CD14-positive monocyte (primary cell): ENCODE measurements at regions not wholly inside any gene's neighbourhood (a gene's known extent, or its start where the extent isn't known, plus 50 kb on each side); places are given as distances from the start of the nearest gene placed in this dataset.

Experiments used
- DNase-seq, 3 donors: peaks; one replicate each; pipeline ENCODE4 v3.0.0-alpha.2; 2011 to 2022
- H2AFZ ChIP-seq: 2 replicates; pipeline ENCODE4 v1.6.0; 2012; ENCODE audit warnings: mild to moderate bottlenecking, low read depth, low read length, inconsistent platforms; ENCODE audit not compliant: insufficient read depth, poor library complexity, severe bottlenecking
- H3K27ac ChIP-seq, 2 donors: 1 replicate in 1 of 2; 2 replicates in 1 of 2; pipeline ENCODE4 v1.5.1; 2012 to 2013; ENCODE audit warnings: low read length in 2 of 2, control low read depth in 1 of 2, inconsistent platforms in 1 of 2, low read depth in 1 of 2, mild to moderate bottlenecking in 1 of 2
- H3K27me3 ChIP-seq, 2 donors: one replicate each; pipeline versions ENCODE4 v1.6.0 to v1.6.1; 2011 to 2013; ENCODE audit warnings: low read length in 2 of 2; ENCODE audit not compliant: control insufficient read depth in 2 of 2, insufficient read depth in 2 of 2
- H3K36me3 ChIP-seq, 2 donors: replicated peaks in 1 of 2; 1 replicate in 1 of 2; 2 replicates in 1 of 2; pipeline versions ENCODE4 v1.5.1 to v1.6.1; 2012 to 2013; ENCODE audit warnings: low read length in 2 of 2, control low read depth in 1 of 2, inconsistent platforms in 1 of 2, mild to moderate bottlenecking in 1 of 2; ENCODE audit not compliant: insufficient read depth in 2 of 2, control insufficient read depth in 1 of 2
- H3K4me1 ChIP-seq, 2 donors: 1 replicate in 1 of 2; 2 replicates in 1 of 2; pipeline versions ENCODE4 v1.5.1 to v1.6.1; 2012 to 2013; ENCODE audit warnings: low read length in 2 of 2, control low read depth in 1 of 2, inconsistent platforms in 1 of 2, mild to moderate bottlenecking in 1 of 2, moderate library complexity in 1 of 2; ENCODE audit not compliant: insufficient read depth in 2 of 2, control insufficient read depth in 1 of 2
- H3K4me2 ChIP-seq: replicated peaks from 2 replicates; pipeline ENCODE3; 2012; ENCODE audit warnings: low read length, moderate library complexity, mild to moderate bottlenecking; ENCODE audit not compliant: poor library complexity, severe bottlenecking; ENCODE audit errors: extremely low read depth
- H3K4me3 ChIP-seq, 3 experiments: fragments of 200-600 bp in 1 of 3; sonication (generic) in 1 of 3; replicated peaks in 1 of 3; 1 replicate in 2 of 3; 2 replicates in 1 of 3; pipeline ENCODE4 v1.5.1; 2011 to 2013; ENCODE audit warnings: low read length in 3 of 3, mild to moderate bottlenecking in 3 of 3, control low read depth in 2 of 3, low read depth in 2 of 3, inconsistent platforms in 1 of 3, moderate library complexity in 1 of 3
- H3K79me2 ChIP-seq: 2 replicates; pipeline ENCODE4 v1.6.0; 2012; ENCODE audit warnings: mild to moderate bottlenecking, control low read depth, inconsistent platforms, low read length, moderate library complexity; ENCODE audit not compliant: insufficient read depth
- H3K9ac ChIP-seq: 2 replicates; pipeline ENCODE4 v1.6.0; 2017; ENCODE audit warnings: low read length, mild to moderate bottlenecking; ENCODE audit not compliant: insufficient read depth, poor library complexity, severe bottlenecking
- H3K9me3 ChIP-seq, 2 donors: replicated peaks in 1 of 2; 1 replicate in 1 of 2; 2 replicates in 1 of 2; pipeline versions ENCODE4 v1.5.1 to v1.6.1; 2012 to 2013; ENCODE audit warnings: low read length in 2 of 2, control low read depth in 1 of 2; ENCODE audit not compliant: control insufficient read depth in 1 of 2, insufficient read depth in 1 of 2
- H4K20me1 ChIP-seq: 2 replicates; pipeline ENCODE4 v1.6.0; 2012; ENCODE audit warnings: mild to moderate bottlenecking, low read length, control low read depth, moderate library complexity; ENCODE audit not compliant: insufficient read depth
- H3K27ac Mint-ChIP-seq, 7 donors: one replicate each; pipeline ENCODE4 v1.8.0; 2020; ENCODE audit warnings: mild to moderate bottlenecking in 7 of 7, mixed read lengths in 7 of 7, moderate library complexity in 6 of 7, inconsistent platforms in 2 of 7
- H3K27me3 Mint-ChIP-seq, 3 donors: one replicate each; pipeline ENCODE4 v1.8.0; 2021 to 2022; ENCODE audit warnings: low read depth in 3 of 3, mild to moderate bottlenecking in 3 of 3, mixed read lengths in 3 of 3, moderate library complexity in 3 of 3, inconsistent platforms in 1 of 3
- H3K36me3 Mint-ChIP-seq, 2 donors: one replicate each; pipeline ENCODE4 v1.8.0; 2020; ENCODE audit warnings: mixed read lengths in 2 of 2, inconsistent platforms in 1 of 2, mild to moderate bottlenecking in 1 of 2
- H3K4me1 Mint-ChIP-seq: one replicate; pipeline ENCODE4 v1.8.0; 2020; ENCODE audit warnings: mild to moderate bottlenecking, mixed read lengths
- H3K4me3 Mint-ChIP-seq, 2 donors: one replicate each; pipeline ENCODE4 v1.8.0; 2020; ENCODE audit warnings: mild to moderate bottlenecking in 2 of 2, mixed read lengths in 2 of 2, moderate library complexity in 1 of 2
- H3K9me3 Mint-ChIP-seq, 7 donors: one replicate each; pipeline ENCODE4 v1.8.0; 2020 to 2022; ENCODE audit warnings: mixed read lengths in 7 of 7, mild to moderate bottlenecking in 6 of 7, moderate library complexity in 6 of 7, inconsistent platforms in 2 of 7
- WGBS: methylation state at CpG from one replicate; pipeline ENCODE4 v1.1.5; 2013; ENCODE audit warnings: missing lambda C conversion rate; ENCODE audit not compliant: insufficient coverage; 5-methylcytosine and 5-hydroxymethylcytosine counted together
- intact Hi-C, 2 donors: fragments of 100-400 bp; cut with micrococcal nuclease; formaldehyde crosslinking; loops; one replicate each; pipeline versions ENCODE4 v1.15.0 to v1.15.1; 2023
- TF ChIP-seq, protein P1 (sequence below): fragments of 200-600 bp; IDR thresholded peaks from one replicate; pipeline ENCODE4 v1.8.0; 2022; ENCODE audit warnings: antibody characterized with exemption, mild to moderate bottlenecking

DNA sequence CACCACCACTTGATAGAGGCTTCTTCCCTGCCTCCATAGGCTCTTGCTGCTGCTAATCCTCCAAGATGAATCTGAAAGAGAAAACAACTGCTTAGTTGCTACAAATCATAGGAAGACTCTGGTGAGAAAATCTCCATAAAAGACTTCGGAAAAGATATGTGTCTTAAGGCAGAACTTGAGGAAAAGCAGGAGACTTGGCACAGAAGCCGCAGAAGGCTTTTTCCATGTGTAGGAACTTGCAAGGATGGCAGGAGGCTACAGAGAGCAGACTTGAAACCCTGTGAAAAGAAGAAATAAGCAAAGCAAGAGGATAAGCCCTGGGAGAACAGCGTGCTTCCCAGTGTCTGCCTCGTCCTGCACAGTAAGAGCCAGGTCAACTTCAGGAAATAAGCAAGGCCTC, 128.2 kb upstream of the NDUFV2 start:
- Histone ChIP-seq H3K9ac (no peak overlapping the region), H3K27me3 (no peaks in the 10 kb centered on the region), H3K27ac (no peak overlapping the region), H3K9me3 (no peaks in the 10 kb centered on the region), H3K36me3 (no peaks in the 10 kb centered on the region), H3K4me1 (no peaks in the 10 kb centered on the region), H2AFZ (no peak overlapping the region), H3K4me2 (no peak overlapping the region), H3K4me3 (no peak overlapping the region), H3K79me2 (no peaks in the 10 kb centered on the region), H4K20me1 (no peaks in the 10 kb centered on the region)
- H3K4me1 Mint-ChIP-seq = peaks cover 6% of the 10 kb centered on the region
- intact Hi-C loops = no loop called here
- TF ChIP-seq, protein P1, sequence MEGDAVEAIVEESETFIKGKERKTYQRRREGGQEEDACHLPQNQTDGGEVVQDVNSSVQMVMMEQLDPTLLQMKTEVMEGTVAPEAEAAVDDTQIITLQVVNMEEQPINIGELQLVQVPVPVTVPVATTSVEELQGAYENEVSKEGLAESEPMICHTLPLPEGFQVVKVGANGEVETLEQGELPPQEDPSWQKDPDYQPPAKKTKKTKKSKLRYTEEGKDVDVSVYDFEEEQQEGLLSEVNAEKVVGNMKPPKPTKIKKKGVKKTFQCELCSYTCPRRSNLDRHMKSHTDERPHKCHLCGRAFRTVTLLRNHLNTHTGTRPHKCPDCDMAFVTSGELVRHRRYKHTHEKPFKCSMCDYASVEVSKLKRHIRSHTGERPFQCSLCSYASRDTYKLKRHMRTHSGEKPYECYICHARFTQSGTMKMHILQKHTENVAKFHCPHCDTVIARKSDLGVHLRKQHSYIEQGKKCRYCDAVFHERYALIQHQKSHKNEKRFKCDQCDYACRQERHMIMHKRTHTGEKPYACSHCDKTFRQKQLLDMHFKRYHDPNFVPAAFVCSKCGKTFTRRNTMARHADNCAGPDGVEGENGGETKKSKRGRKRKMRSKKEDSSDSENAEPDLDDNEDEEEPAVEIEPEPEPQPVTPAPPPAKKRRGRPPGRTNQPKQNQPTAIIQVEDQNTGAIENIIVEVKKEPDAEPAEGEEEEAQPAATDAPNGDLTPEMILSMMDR = no peak
- WGBS = 84% methylated on average over 3 of the region's 4 CpGs
- no peak overlapping the region for H3K4me3 Mint-ChIP-seq
- no peaks in the 10 kb centered on the region for H3K36me3 Mint-ChIP-seq
- H3K9me3 Mint-ChIP-seq = peaks cover 0 to 8% (median 4%) of the 10 kb centered on the region in 7 donors
- H3K27ac Mint-ChIP-seq = no peak overlapping the region
- no peak for DNase-seq
- H3K27me3 Mint-ChIP-seq = peaks cover 3 to 7% (median 4%) of the 10 kb centered on the region in 3 donors

DNA sequence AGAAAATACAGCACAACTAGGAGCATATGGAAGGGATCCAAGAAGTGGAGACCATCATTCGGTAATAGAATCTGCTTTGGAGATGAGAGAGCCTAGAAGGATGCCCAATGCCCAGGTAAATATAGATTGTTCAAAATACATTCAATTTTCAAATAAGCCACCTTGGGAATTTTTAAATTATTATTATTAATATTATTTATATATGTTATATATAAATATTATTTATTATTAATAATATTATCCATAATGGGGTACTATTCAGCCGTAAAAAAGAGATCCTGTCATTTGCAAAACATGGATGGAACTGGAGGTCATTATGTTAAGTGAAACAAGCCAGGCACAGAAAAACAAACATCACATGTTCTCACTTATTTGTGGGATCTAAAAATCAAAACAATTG, 127.8 kb upstream of the NDUFV2 start:
- Histone ChIP-seq H3K4me3 (no peak overlapping the region), H3K4me2 (no peak overlapping the region), H3K9ac (no peak overlapping the region), H3K4me1 (no peaks in the 10 kb centered on the region), H4K20me1 (no peaks in the 10 kb centered on the region), H3K36me3 (no peaks in the 10 kb centered on the region), H2AFZ (no peak overlapping the region), H3K27ac (no peak overlapping the region), H3K79me2 (no peaks in the 10 kb centered on the region), H3K9me3 (no peaks in the 10 kb centered on the region), H3K27me3 (no peaks in the 10 kb centered on the region)
- no peak for DNase-seq
- Mint-ChIP-seq H3K4me3 (no peak overlapping the region), H3K36me3 (no peaks in the 10 kb centered on the region), H3K9me3 (peaks cover 0 to 8% (median 4%) of the 10 kb centered on the region in 7 donors), H3K4me1 (peaks cover 6% of the 10 kb centered on the region), H3K27me3 (peaks cover 3 to 7% (median 4%) of the 10 kb centered on the region in 3 donors), H3K27ac (no peak overlapping the region)
- no CpG with 5 or more reads among the region's 2 CpGs for WGBS
- TF ChIP-seq, protein P1 = no peak
- intact Hi-C loops = no loop called here
